ENCODE measurements at regions not wholly inside any gene's neighbourhood (a gene's known extent, or its start where the extent isn't known, plus 50 kb on each side); places are given as distances from the start of the nearest gene placed in this dataset.

- H3K27ac Mint-ChIP-seq (ENCODE audit: unreplicated experiment): no peak overlapping the region
- no peak for DNase-seq (ENCODE audit: extremely low spot score, unreplicated experiment)
- no peaks in the 10 kb centered on the region for H3K9me3 Mint-ChIP-seq (ENCODE audit: unreplicated experiment)
- TF ChIP-seq CTCF (IDR thresholded peaks at IDR 0.05): no peak
- no peaks in the 10 kb centered on the region for H3K27me3 Mint-ChIP-seq (ENCODE audit: unreplicated experiment)
- peaks cover 21% of the 10 kb centered on the region for H3K4me1 Mint-ChIP-seq (ENCODE audit: unreplicated experiment)
- H3K36me3 Mint-ChIP-seq (ENCODE audit: unreplicated experiment): no peaks in the 10 kb centered on the region
- no peak overlapping the region for H3K4me3 Mint-ChIP-seq (ENCODE audit: unreplicated experiment)
Measured at GRCh38 chr20:6668546-6668945, 98.9 kb upstream of the BMP2 start.

DNA sequence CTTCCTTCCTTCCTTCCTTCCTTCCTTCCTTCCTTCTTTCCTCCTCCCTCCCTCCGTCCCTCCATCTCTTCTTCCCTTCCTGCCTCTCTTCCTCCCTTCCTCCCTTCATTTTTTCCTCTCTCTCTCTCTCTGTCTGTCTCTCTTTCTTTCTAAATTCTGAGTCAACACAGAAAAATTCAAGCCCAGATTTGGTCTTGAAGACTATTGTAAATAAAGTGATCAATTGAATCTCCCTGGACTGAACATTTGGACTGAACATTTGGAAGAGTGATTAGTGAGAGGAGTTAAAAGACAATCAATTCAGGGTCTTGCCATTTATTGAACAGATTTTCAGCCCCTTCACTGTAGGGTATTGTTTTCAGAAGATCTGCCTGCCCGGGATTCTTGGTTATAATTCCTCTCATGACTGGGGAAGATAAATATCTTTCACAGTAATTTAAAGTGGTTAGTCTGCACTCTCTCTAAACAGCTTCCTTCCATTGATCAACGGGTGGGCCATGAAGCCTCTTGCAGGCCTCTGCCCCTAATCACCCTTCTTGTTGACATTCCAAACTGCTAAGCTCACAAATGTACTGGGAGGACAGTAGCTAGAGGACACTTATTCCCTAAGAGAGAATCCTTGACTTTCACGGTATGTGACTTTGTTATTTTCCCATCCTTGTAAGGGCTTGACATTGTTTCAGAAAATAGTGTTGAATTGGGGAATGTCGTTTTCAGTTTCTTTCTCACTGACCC lies 101.7 kb upstream of the BMP2 start:
- H3K4me3 Mint-ChIP-seq (ENCODE audit: unreplicated experiment): no peak overlapping the region
- peaks cover 3% of the 10 kb centered on the region for H3K9me3 Mint-ChIP-seq (ENCODE audit: unreplicated experiment)
- TF ChIP-seq CTCF (IDR thresholded peaks at IDR 0.05): no peak
- DNase-seq (ENCODE audit: extremely low spot score, unreplicated experiment): no peak
- peak overlapping the region; percentile 76 for H3K27ac Mint-ChIP-seq (ENCODE audit: unreplicated experiment)
- H3K27me3 Mint-ChIP-seq (ENCODE audit: unreplicated experiment): no peaks in the 10 kb centered on the region
- H3K4me1 Mint-ChIP-seq (ENCODE audit: unreplicated experiment): peaks cover 27% of the 10 kb centered on the region
- no peaks in the 10 kb centered on the region for H3K36me3 Mint-ChIP-seq (ENCODE audit: unreplicated experiment)

- H3K27me3 Mint-ChIP-seq (ENCODE audit: unreplicated experiment): no peaks in the 10 kb centered on the region
- H3K4me1 Mint-ChIP-seq (ENCODE audit: unreplicated experiment): peaks cover 27% of the 10 kb centered on the region
- no peak overlapping the region for H3K4me3 Mint-ChIP-seq (ENCODE audit: unreplicated experiment)
- DNase-seq (ENCODE audit: extremely low spot score, unreplicated experiment): no peak
- H3K9me3 Mint-ChIP-seq (ENCODE audit: unreplicated experiment): peaks cover 3% of the 10 kb centered on the region
- TF ChIP-seq CTCF (IDR thresholded peaks at IDR 0.05): no peak
- H3K36me3 Mint-ChIP-seq (ENCODE audit: unreplicated experiment): no peaks in the 10 kb centered on the region
- peak overlapping the region; percentile 76 for H3K27ac Mint-ChIP-seq (ENCODE audit: unreplicated experiment)
Measured at GRCh38 chr20:6665161-6665560, 102.3 kb upstream of the BMP2 start.

GRCh38 chr20:6664574-6664973 lies 102.9 kb upstream of the BMP2 start:
- Mint-ChIP-seq H3K4me1 (ENCODE audit: unreplicated experiment) (peaks cover 27% of the 10 kb centered on the region), H3K36me3 (ENCODE audit: unreplicated experiment) (no peaks in the 10 kb centered on the region), H3K27ac (ENCODE audit: unreplicated experiment) (no peak overlapping the region), H3K9me3 (ENCODE audit: unreplicated experiment) (peaks cover 3% of the 10 kb centered on the region), H3K4me3 (ENCODE audit: unreplicated experiment) (no peak overlapping the region), H3K27me3 (ENCODE audit: unreplicated experiment) (no peaks in the 10 kb centered on the region)
- no peak for TF ChIP-seq CTCF (IDR thresholded peaks at IDR 0.05)
- DNase-seq (ENCODE audit: extremely low spot score, unreplicated experiment): no peak

DNA sequence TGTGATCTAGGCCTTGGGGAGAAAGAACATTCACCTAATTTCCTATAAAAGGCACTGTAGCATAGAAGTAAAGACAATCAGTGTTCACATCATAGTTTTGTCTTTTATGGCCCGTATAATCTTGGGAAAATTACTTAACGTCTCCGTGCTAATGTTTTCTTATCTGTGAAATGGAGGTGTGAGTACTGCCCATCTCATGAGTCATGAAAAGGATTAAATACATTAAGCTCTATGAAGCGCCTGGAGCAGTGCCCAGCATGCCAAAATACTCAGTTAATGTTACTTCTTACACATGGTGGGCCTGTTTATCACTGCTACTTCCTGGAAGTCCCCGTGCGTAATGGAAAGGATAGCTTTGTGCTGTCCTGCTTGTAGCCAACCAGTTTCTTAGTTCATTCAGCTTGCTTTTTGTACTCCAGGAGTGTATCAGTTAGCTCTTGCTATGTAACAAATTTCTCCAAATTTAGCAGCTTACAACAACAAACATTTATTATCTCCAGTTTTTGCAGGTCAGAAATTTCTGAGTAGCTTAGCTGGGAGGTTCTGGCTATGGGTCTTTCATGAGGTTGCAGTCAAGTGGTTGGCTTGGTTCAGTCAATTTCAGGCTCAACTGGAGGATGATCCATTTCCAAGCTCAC lies 103.6 kb upstream of the BMP2 start:
- H3K27ac Mint-ChIP-seq (ENCODE audit: unreplicated experiment): no peak overlapping the region
- H3K27me3 Mint-ChIP-seq (ENCODE audit: unreplicated experiment): no peaks in the 10 kb centered on the region
- no peak for DNase-seq (ENCODE audit: extremely low spot score, unreplicated experiment)
- TF ChIP-seq CTCF (IDR thresholded peaks at IDR 0.05): no peak
- H3K9me3 Mint-ChIP-seq (ENCODE audit: unreplicated experiment): peaks cover 3% of the 10 kb centered on the region
- H3K4me1 Mint-ChIP-seq (ENCODE audit: unreplicated experiment): peaks cover 27% of the 10 kb centered on the region
- no peak overlapping the region for H3K4me3 Mint-ChIP-seq (ENCODE audit: unreplicated experiment)
- H3K36me3 Mint-ChIP-seq (ENCODE audit: unreplicated experiment): no peaks in the 10 kb centered on the region
